ENCODE measurements at regions not wholly inside any gene's neighbourhood (a gene's known extent, or its start where the extent isn't known, plus 50 kb on each side); places are given as distances from the start of the nearest gene placed in this dataset.

- DNase-seq: no peak
- H2AFZ ChIP-seq (ENCODE audit: low read length): no peak overlapping the region
- H3K9ac ChIP-seq (ENCODE audit: low read length): no peak overlapping the region
- intact Hi-C loops (cut with micrococcal nuclease): no loop called here
- no peaks in the 10 kb centered on the region for H4K20me1 ChIP-seq (ENCODE audit: low read length)
- POLR2A ChIA-PET (ENCODE audit: unreplicated experiment): no interaction called here
- H3K9me2 ChIP-seq (replicated peaks; ENCODE audit: low read length): no peaks in the 10 kb centered on the region
- H3K27me3 ChIP-seq (ENCODE audit: low read length): no peaks in the 10 kb centered on the region
- TF ChIP-seq EZH2phosphoT487 (IDR thresholded peaks at IDR 0.05; ENCODE audit: borderline replicate concordance, low read length) (no peak), CTCF (conservative IDR thresholded peaks at IDR 0.05; ENCODE audit: low read depth, low read length) (no peak), EZH2 (IDR thresholded peaks at IDR 0.05; ENCODE audit: low read length, unreplicated experiment) (no peak)
- no peak overlapping the region for H3K4me2 ChIP-seq (ENCODE audit: low read length)
- H3K36me3 ChIP-seq (ENCODE audit: low read depth, low read length): no peaks in the 10 kb centered on the region
- ATAC-seq: no peak
- CTCF ChIA-PET: no interaction called here
- BruUV-seq (replicated peaks): no TSS peak
- H3K9me3 ChIP-seq (ENCODE audit: low read length): no peaks in the 10 kb centered on the region
- no peaks in the 10 kb centered on the region for H3K79me2 ChIP-seq (ENCODE audit: low read length)
- no peaks in the 10 kb centered on the region for H3K4me1 ChIP-seq (ENCODE audit: insufficient read depth, low read length)
- no peaks in the 10 kb centered on the region for H3F3A ChIP-seq (ENCODE audit: low read length, unreplicated experiment)
- H3K4me3 ChIP-seq (ENCODE audit: low read length): no peak overlapping the region
- no peak overlapping the region for H3K27ac ChIP-seq (ENCODE audit: low read length)
These were observed 717.7 kb upstream of the SGCG start for GRCh38 chr13:22463089-22463488.

- no TSS peak for BruUV-seq (replicated peaks)
These were observed 712.7 kb upstream of the SGCG start for GRCh38 chr13:22468045-22468444.

GRCh38 chr13:22468824-22469223 lies 712.0 kb upstream of the SGCG start:
- Histone ChIP-seq H4K20me1 (ENCODE audit: low read length) (no peaks in the 10 kb centered on the region), H3K9ac (ENCODE audit: low read length) (no peak overlapping the region), H3K9me2 (replicated peaks; ENCODE audit: low read length) (no peaks in the 10 kb centered on the region), H3K27ac (ENCODE audit: low read length) (no peak overlapping the region), H3K27me3 (ENCODE audit: low read length) (no peaks in the 10 kb centered on the region), H2AFZ (ENCODE audit: low read length) (no peak overlapping the region), H3K36me3 (ENCODE audit: low read depth, low read length) (no peaks in the 10 kb centered on the region), H3K79me2 (ENCODE audit: low read length) (no peaks in the 10 kb centered on the region), H3K4me3 (ENCODE audit: low read length) (no peak overlapping the region), H3K9me3 (ENCODE audit: low read length) (no peaks in the 10 kb centered on the region), H3K4me2 (ENCODE audit: low read length) (no peak overlapping the region), H3K4me1 (ENCODE audit: insufficient read depth, low read length) (no peaks in the 10 kb centered on the region), H3F3A (ENCODE audit: low read length, unreplicated experiment) (no peaks in the 10 kb centered on the region)
- DNase-seq (no peak), ATAC-seq (no peak)
- TF ChIP-seq EZH2 (IDR thresholded peaks at IDR 0.05; ENCODE audit: low read length, unreplicated experiment) (no peak), CTCF (conservative IDR thresholded peaks at IDR 0.05; ENCODE audit: low read depth, low read length) (no peak), EZH2phosphoT487 (IDR thresholded peaks at IDR 0.05; ENCODE audit: borderline replicate concordance, low read length) (no peak)
- intact Hi-C loops (cut with micrococcal nuclease): no loop called here
- BruUV-seq (replicated peaks): no TSS peak
- ChIA-PET CTCF (no interaction called here), POLR2A (ENCODE audit: unreplicated experiment) (no interaction called here)

More at GRCh38 chr13:22468045-22468444, 712.7 kb upstream of the SGCG start:
- CTCF ChIA-PET: no interaction called here
- H3K27ac ChIP-seq (ENCODE audit: low read length): no peak overlapping the region
- H3K4me2 ChIP-seq (ENCODE audit: low read length): no peak overlapping the region
- no peaks in the 10 kb centered on the region for H4K20me1 ChIP-seq (ENCODE audit: low read length)
- H3K4me1 ChIP-seq (ENCODE audit: insufficient read depth, low read length): no peaks in the 10 kb centered on the region
- TF ChIP-seq EZH2phosphoT487 (IDR thresholded peaks at IDR 0.05; ENCODE audit: borderline replicate concordance, low read length) (no peak), EZH2 (IDR thresholded peaks at IDR 0.05; ENCODE audit: low read length, unreplicated experiment) (no peak), CTCF (conservative IDR thresholded peaks at IDR 0.05; ENCODE audit: low read depth, low read length) (no peak)
- POLR2A ChIA-PET (ENCODE audit: unreplicated experiment): no interaction called here
- H3K79me2 ChIP-seq (ENCODE audit: low read length): no peaks in the 10 kb centered on the region
- no peak for DNase-seq
- H3F3A ChIP-seq (ENCODE audit: low read length, unreplicated experiment): no peaks in the 10 kb centered on the region
- H2AFZ ChIP-seq (ENCODE audit: low read length): no peak overlapping the region
- ATAC-seq: no peak
- no peaks in the 10 kb centered on the region for H3K9me2 ChIP-seq (replicated peaks; ENCODE audit: low read length)
- intact Hi-C loops (cut with micrococcal nuclease): no loop called here
- H3K4me3 ChIP-seq (ENCODE audit: low read length): no peak overlapping the region
- no peak overlapping the region for H3K9ac ChIP-seq (ENCODE audit: low read length)
- H3K36me3 ChIP-seq (ENCODE audit: low read depth, low read length): no peaks in the 10 kb centered on the region
- H3K27me3 ChIP-seq (ENCODE audit: low read length): no peaks in the 10 kb centered on the region
- no peaks in the 10 kb centered on the region for H3K9me3 ChIP-seq (ENCODE audit: low read length)
